Stimulated activated CD8-positive, alpha-beta memory T cell treated with anti-CD3 and anti-CD28 coated beads, Interleukin-7, amount 100 ng/mL, for 1 hour (primary cell): ENCODE measurements at regions not wholly inside any gene's neighbourhood (a gene's known extent, or its start where the extent isn't known, plus 50 kb on each side); places are given as distances from the start of the nearest gene placed in this dataset.
"Not testable (repeated sequence)": the region's sequence is repeated elsewhere in the genome, so short reads cannot be mapped to it uniquely, and the experiment has no call there.

Source experiments
- DNase-seq, 2 donors: peaks; one replicate each; pipeline ENCODE4 v3.0.0-alpha.2; 2020; ENCODE audit warnings: low read depth in 2 of 2

GRCh38 chr2:129181433-129181832, 798.0 kb upstream of the RAB6C start:
- DNase-seq: no peak

- DNase-seq: no peak
These were observed 797.5 kb upstream of the RAB6C start for GRCh38 chr2:129181963-129182362.

- no peak for DNase-seq
These were observed 792.1 kb upstream of the RAB6C start for GRCh38 chr2:129187343-129187742.

- DNase-seq: no peak
These were observed 791.0 kb upstream of the RAB6C start for GRCh38 chr2:129188451-129188850.

GRCh38 chr2:129189617-129190319, 789.7 kb upstream of the RAB6C start:
- no peak for DNase-seq

GRCh38 chr2:129190494-129190893, 789.0 kb upstream of the RAB6C start:
- no peak for DNase-seq

GRCh38 chr2:129191530-129191929, 787.9 kb upstream of the RAB6C start:
- DNase-seq: no peak

GRCh38 chr2:129192117-129192516, 787.3 kb upstream of the RAB6C start:
- DNase-seq: no peak

- no peak for DNase-seq
These were observed 786.6 kb upstream of the RAB6C start for GRCh38 chr2:129192841-129193253.

GRCh38 chr2:129193961-129194360, 785.5 kb upstream of the RAB6C start:
- no peak for DNase-seq

GRCh38 chr2:129199501-129199900, 780.0 kb upstream of the RAB6C start:
- DNase-seq: no peak

- no peak for DNase-seq
These were observed 777.8 kb upstream of the RAB6C start for GRCh38 chr2:129201696-129202095.

GRCh38 chr2:129203331-129203730, 776.1 kb upstream of the RAB6C start:
- no peak for DNase-seq

- not testable (repeated sequence) for DNase-seq
These were observed 774.9 kb upstream of the RAB6C start for GRCh38 chr2:129204581-129204980.

GRCh38 chr2:129205176-129205575, 774.3 kb upstream of the RAB6C start:
- no peak for DNase-seq

- DNase-seq: no peak
These were observed 773.7 kb upstream of the RAB6C start for GRCh38 chr2:129205766-129206165.

- no peak for DNase-seq
These were observed 767.0 kb upstream of the RAB6C start for GRCh38 chr2:129212299-129212958.

GRCh38 chr2:129224022-129224421, 755.4 kb upstream of the RAB6C start:
- no peak for DNase-seq

- DNase-seq: no peak
These were observed 755.0 kb upstream of the RAB6C start for GRCh38 chr2:129224486-129224885.

- DNase-seq: no peak
These were observed 750.3 kb upstream of the RAB6C start for GRCh38 chr2:129229196-129229595.

- no peak for DNase-seq
These were observed 749.5 kb upstream of the RAB6C start for GRCh38 chr2:129229830-129230441.

- no peak for DNase-seq
These were observed 747.5 kb upstream of the RAB6C start for GRCh38 chr2:129231924-129232323.

GRCh38 chr2:129233166-129233565, 746.3 kb upstream of the RAB6C start:
- no peak for DNase-seq
